ENCODE measurements at regions not wholly inside any gene's neighbourhood (a gene's known extent, or its start where the extent isn't known, plus 50 kb on each side); places are given as distances from the start of the nearest gene placed in this dataset.
"Not testable (repeated sequence)": the region's sequence is repeated elsewhere in the genome, so short reads cannot be mapped to it uniquely, and the experiment has no call there.

DNA sequence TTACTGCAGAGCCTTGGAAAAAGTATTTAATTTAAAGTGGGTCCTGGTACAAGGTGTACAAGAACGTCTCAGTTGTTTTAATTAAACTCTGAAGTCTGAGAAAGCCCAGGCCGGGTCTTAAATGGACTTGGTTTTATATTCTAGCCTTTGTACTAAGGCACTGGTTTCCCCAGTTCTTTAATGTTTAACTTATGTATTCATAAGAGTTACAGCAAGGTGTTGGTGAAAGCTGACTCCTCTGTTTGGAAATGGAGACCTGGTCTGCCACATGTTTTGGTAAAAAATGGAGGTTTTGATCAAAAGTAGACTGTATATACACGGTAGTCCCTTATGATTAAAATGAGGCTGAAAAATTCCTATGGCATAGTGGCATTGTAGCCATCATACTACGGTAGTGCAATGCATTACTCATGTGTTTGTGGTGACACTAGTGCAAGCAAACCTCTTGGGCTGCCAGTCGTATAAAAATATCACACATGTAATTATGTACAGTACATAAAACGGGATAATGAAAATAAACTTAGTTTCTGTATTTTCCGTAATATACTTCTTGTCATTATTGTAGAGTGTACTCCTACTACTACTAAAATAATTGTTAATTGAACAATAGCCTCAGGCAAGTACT lies 883.4 kb upstream of the SPRY2 start:
- no peaks in the 10 kb centered on the region for H3K36me3 Mint-ChIP-seq (ENCODE audit: low read depth)
- intact Hi-C loops (cut with micrococcal nuclease) = no loop called here
- no peak overlapping the region for H3K4me3 Mint-ChIP-seq
- no peaks in the 10 kb centered on the region for H3K27me3 Mint-ChIP-seq
- no peaks in the 10 kb centered on the region for H3K4me1 Mint-ChIP-seq (ENCODE audit: low read depth)
- H3K27ac Mint-ChIP-seq = no peak overlapping the region
- peaks cover 31% of the 10 kb centered on the region for H3K9me3 Mint-ChIP-seq

DNA sequence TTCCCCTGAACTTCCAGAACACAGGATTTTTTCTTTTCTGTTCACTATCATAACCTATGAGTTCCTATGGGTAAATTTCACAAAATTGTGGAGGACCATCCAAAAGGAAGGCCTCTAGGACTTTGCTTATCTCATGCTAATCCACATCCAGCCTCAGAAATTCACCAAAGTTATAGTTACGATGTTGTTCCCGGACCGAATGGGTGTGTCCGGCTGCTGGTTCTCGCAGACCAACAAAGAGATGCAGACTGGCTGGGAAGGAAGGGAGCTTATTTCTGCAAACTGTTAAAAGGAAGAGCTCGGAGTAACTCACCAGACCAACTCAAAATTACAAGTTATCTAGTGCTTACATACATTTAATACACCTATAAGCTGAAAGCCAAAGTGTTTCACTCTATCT lies 882.9 kb upstream of the SPRY2 start:
- no peak overlapping the region for H3K27ac Mint-ChIP-seq

DNA sequence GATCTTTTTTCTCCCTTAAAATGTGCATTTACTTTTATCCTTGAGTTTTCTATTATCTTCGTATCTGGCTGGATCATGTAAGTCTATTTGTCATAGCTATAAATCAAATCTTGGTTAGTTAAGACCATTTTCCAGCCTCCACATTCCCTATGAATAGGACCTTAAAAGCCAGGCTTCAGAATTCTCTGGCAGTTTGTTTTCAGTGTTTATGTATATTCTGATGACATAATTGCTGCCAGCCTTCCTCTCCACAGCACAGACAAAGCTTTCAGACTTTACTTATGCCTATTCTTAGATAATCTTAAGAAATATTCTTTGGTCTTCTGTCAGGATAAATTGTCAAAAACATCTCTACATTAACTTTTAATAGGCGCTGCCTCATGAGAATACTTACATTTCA lies 870.8 kb upstream of the SPRY2 start:
- no peak overlapping the region for H3K27ac Mint-ChIP-seq
- intact Hi-C loops (cut with micrococcal nuclease) = no loop called here
- H3K4me1 Mint-ChIP-seq (ENCODE audit: low read depth) = no peaks in the 10 kb centered on the region
- no peaks in the 10 kb centered on the region for H3K36me3 Mint-ChIP-seq (ENCODE audit: low read depth)
- H3K27me3 Mint-ChIP-seq = no peaks in the 10 kb centered on the region
- no peak overlapping the region for H3K4me3 Mint-ChIP-seq
- peaks cover 15% of the 10 kb centered on the region for H3K9me3 Mint-ChIP-seq

More for the DNA sequence above, 882.9 kb upstream of the SPRY2 start:
- Mint-ChIP-seq H3K9me3 (peaks cover 31% of the 10 kb centered on the region), H3K27me3 (no peaks in the 10 kb centered on the region), H3K36me3 (ENCODE audit: low read depth) (no peaks in the 10 kb centered on the region), H3K4me1 (ENCODE audit: low read depth) (no peaks in the 10 kb centered on the region), H3K4me3 (no peak overlapping the region)
- intact Hi-C loops (cut with micrococcal nuclease) = no loop called here

DNA sequence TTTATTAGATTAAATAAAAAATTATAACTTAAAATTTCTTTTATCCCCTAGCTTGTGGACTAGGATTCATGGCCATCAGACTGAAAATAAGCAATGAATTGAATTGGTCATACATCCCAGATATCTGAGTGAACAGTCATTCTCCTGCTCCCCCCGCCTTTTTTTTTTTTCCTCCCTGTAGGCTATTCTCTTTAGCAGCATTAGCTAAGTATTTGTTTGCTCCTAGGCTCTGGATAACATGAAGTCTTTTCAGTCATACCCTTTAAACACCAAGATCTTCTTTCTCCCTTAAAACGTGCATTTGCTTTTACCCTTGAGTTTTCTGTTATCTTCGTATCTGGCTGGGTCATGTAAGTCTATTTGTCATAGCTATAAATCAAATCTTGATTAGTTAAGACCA lies 866.7 kb upstream of the SPRY2 start:
- Mint-ChIP-seq H3K27me3 (no peaks in the 10 kb centered on the region), H3K36me3 (ENCODE audit: low read depth) (no peaks in the 10 kb centered on the region), H3K9me3 (peaks cover 34% of the 10 kb centered on the region), H3K4me3 (no peak overlapping the region), H3K27ac (no peak overlapping the region), H3K4me1 (ENCODE audit: low read depth) (no peaks in the 10 kb centered on the region)
- intact Hi-C loops (cut with micrococcal nuclease) = no loop called here

DNA sequence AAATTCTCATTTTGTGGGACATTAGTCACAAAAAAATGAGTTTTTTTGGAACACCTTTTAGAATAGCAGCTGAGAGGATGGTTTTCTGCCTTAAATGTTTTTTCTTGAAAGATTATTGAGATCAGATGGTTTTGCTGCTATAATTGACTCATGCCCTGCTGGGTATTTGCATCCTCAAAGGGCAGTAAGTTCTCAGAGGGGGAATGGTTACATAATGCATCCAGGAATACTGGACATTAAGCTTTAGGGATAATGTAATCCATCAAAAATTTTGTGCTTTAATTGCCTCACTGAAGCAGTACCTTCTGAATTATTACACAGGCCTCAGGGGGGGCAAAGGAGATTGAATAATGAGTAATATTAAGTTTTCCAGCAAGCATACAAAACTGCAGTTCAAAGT lies 866.3 kb upstream of the SPRY2 start:
- Mint-ChIP-seq H3K4me1 (ENCODE audit: low read depth) (no peaks in the 10 kb centered on the region), H3K27ac (no peak overlapping the region), H3K4me3 (no peak overlapping the region), H3K36me3 (ENCODE audit: low read depth) (no peaks in the 10 kb centered on the region), H3K27me3 (no peaks in the 10 kb centered on the region), H3K9me3 (peaks cover 34% of the 10 kb centered on the region)
- intact Hi-C loops (cut with micrococcal nuclease) = no loop called here

DNA sequence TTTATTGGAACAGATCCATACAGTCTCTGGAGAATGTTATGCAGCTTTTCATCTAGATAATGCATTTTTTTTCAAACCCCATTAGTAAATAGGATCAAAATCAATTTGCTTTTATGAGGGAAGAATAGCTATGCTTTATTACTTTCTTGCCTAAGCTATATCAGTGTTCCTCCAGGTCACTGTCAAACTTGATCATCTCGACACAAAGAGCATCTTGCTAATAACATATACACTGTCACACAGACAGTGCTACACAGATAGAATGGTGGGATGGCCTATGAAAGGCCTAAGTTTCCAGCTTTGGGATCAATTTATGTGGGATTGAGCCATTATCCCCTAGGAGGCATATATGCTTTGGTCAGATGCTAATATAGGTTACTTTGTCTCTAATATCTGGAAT lies 862.9 kb upstream of the SPRY2 start:
- H3K36me3 Mint-ChIP-seq (ENCODE audit: low read depth) = no peaks in the 10 kb centered on the region
- H3K27me3 Mint-ChIP-seq = no peaks in the 10 kb centered on the region
- no peak overlapping the region for H3K27ac Mint-ChIP-seq
- peaks cover 39% of the 10 kb centered on the region for H3K9me3 Mint-ChIP-seq
- no peaks in the 10 kb centered on the region for H3K4me1 Mint-ChIP-seq (ENCODE audit: low read depth)
- H3K4me3 Mint-ChIP-seq = no peak overlapping the region
- intact Hi-C loops (cut with micrococcal nuclease) = no loop called here

DNA sequence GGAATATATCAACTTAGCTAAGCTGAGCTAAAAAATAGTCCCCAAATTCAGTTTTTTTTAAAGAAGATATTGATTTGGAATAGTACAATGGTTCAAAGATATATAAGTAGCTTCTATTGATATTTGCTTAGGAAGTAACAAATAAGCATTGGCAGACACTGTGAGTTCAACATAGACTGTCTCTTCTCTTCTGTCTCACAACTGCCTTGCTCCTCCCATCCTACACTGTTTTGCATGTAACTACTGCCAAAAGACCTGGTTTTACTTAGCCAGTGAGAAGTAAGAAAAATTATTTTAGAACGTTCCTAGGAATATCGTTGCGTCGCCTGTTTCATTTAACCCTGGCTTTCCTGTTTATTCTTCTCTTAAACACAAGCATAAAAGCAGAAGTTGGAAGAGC lies 859.0 kb upstream of the SPRY2 start:
- no peak overlapping the region for H3K27ac Mint-ChIP-seq
- peaks cover 26% of the 10 kb centered on the region for H3K9me3 Mint-ChIP-seq
- H3K36me3 Mint-ChIP-seq (ENCODE audit: low read depth) = no peaks in the 10 kb centered on the region
- no peaks in the 10 kb centered on the region for H3K4me1 Mint-ChIP-seq (ENCODE audit: low read depth)
- intact Hi-C loops (cut with micrococcal nuclease) = no loop called here
- no peaks in the 10 kb centered on the region for H3K27me3 Mint-ChIP-seq
- H3K4me3 Mint-ChIP-seq = no peak overlapping the region

DNA sequence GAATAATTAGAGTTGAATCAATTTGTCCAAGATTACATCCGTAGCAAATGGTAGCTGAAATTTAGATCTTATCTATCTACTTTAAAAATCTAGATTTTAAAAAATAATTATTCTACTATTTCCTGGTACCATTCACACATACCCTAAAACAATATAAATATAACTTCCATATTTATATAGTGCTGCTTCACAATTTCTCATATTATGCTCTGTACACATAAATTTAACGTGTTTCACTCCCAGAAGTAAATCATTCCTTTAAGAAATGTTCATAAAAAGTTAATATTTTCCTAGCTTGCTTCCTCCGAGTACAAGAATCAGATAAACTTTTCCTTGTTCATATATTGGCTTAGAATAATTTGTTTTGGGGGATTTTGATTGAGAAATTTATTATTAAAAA lies 857.0 kb upstream of the SPRY2 start:
- intact Hi-C loops (cut with micrococcal nuclease) = no loop called here
- Mint-ChIP-seq H3K27me3 (no peaks in the 10 kb centered on the region), H3K27ac (no peak overlapping the region), H3K9me3 (peaks cover 36% of the 10 kb centered on the region), H3K4me1 (ENCODE audit: low read depth) (no peaks in the 10 kb centered on the region), H3K4me3 (no peak overlapping the region), H3K36me3 (ENCODE audit: low read depth) (no peaks in the 10 kb centered on the region)

DNA sequence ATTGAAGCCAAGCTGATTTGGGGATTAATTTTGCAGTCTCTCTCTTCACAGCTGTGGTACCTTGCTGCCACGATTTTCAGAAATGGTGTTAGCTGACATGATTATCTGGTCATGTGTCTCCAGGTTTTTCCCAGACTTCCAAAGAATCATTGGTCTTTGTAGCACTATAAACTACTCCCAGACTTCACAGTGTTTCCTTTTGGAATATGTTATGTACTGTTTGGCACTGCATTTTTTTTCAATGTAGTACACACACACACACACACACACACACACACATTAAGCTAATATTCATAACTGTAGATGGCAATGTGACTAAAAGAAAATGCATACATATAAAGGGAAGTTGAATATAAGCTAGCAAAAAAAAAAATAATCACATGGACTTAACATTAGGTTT lies 856.6 kb upstream of the SPRY2 start:
- Mint-ChIP-seq H3K27me3 (no peaks in the 10 kb centered on the region), H3K36me3 (ENCODE audit: low read depth) (no peaks in the 10 kb centered on the region)

DNA sequence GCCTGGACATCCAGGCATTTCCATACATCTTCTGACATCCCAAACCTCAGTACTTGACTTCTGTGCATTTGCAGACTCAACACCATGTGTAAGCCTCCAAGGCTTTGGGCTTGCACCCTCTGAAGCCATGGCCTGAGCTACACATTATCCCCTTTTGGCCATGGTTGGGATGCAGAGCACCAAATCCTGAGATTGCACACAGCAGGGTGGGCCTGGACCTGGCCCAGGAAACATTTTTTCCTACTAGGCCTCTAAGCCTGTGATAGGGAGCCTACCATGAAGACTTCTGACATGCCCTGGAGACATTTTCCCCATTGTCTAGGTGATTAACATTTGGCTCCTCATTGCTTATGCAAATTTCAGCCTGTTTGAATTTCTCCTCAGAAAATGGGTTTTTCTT lies 853.4 kb upstream of the SPRY2 start:
- H3K4me3 Mint-ChIP-seq = no peak overlapping the region
- H3K4me1 Mint-ChIP-seq (ENCODE audit: low read depth) = no peaks in the 10 kb centered on the region
- no peak overlapping the region for H3K27ac Mint-ChIP-seq
- H3K27me3 Mint-ChIP-seq = no peaks in the 10 kb centered on the region
- H3K36me3 Mint-ChIP-seq (ENCODE audit: low read depth) = no peaks in the 10 kb centered on the region
- intact Hi-C loops (cut with micrococcal nuclease) = no loop called here
- peaks cover 48% of the 10 kb centered on the region for H3K9me3 Mint-ChIP-seq

More for the DNA sequence above, 856.6 kb upstream of the SPRY2 start:
- Mint-ChIP-seq H3K9me3 (peaks cover 41% of the 10 kb centered on the region), H3K4me1 (ENCODE audit: low read depth) (no peaks in the 10 kb centered on the region), H3K27ac (no peak overlapping the region), H3K4me3 (no peak overlapping the region)
- intact Hi-C loops (cut with micrococcal nuclease) = no loop called here

DNA sequence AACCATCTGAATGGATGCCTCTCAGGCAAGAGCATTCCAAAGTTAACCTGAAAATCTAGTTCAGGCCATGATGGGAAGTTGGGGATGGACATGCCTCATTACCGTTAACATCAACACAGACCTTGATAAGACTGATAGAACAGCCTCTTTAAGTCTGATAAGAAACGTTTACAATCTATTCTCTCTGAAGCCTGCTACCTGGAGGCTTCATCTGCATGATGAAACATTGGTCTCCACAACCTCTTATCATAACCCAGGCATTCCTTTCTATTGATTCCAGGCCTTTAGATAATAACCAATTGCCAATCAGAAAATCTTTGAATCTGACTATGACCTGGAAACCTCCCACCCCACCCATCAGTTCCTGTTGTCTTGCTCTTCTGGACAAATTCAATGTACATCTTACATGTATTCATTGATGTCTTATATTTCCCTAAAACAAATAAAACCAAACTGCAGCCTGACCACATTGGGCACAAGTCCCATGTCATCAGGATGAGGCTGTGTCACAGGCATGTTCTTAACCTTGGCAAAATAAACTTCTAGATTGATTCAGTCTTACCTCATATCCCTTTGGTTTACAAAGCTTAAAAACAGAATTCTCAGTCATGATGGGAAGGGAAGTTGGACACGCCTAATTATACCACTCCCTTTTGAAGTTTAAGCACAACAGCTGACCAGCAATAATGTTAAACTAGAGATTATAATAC lies 843.8 kb upstream of the SPRY2 start:
- Mint-ChIP-seq H3K27ac (no peak overlapping the region), H3K27me3 (no peaks in the 10 kb centered on the region), H3K36me3 (ENCODE audit: low read depth) (no peaks in the 10 kb centered on the region), H3K9me3 (no peaks in the 10 kb centered on the region), H3K4me1 (ENCODE audit: low read depth) (no peaks in the 10 kb centered on the region), H3K4me3 (no peak overlapping the region)
- intact Hi-C loops (cut with micrococcal nuclease) = no loop called here

DNA sequence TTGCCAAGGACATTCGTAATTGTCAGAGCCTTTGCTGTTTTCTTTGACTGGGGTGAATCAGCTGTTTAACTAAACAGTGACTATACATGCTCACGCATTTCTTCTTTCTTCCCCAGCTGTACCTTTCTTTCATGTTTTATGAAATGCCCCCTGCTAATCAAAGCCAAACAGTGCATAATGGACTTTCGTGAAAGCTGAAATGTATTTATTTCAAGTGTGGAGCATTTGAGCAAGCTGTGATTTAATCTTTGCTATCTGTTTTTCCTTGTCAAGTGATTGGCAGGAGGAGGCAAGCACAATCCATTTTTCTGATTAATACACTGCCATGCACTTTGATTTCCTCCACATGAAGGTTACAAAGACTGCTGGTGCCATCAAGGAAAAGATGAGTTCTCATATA lies 831.7 kb upstream of the SPRY2 start:
- intact Hi-C loops (cut with micrococcal nuclease) = no loop called here
- Mint-ChIP-seq H3K36me3 (ENCODE audit: low read depth) (no peaks in the 10 kb centered on the region), H3K9me3 (no peaks in the 10 kb centered on the region), H3K4me1 (ENCODE audit: low read depth) (no peaks in the 10 kb centered on the region), H3K27ac (no peak overlapping the region), H3K27me3 (no peaks in the 10 kb centered on the region), H3K4me3 (no peak overlapping the region)

DNA sequence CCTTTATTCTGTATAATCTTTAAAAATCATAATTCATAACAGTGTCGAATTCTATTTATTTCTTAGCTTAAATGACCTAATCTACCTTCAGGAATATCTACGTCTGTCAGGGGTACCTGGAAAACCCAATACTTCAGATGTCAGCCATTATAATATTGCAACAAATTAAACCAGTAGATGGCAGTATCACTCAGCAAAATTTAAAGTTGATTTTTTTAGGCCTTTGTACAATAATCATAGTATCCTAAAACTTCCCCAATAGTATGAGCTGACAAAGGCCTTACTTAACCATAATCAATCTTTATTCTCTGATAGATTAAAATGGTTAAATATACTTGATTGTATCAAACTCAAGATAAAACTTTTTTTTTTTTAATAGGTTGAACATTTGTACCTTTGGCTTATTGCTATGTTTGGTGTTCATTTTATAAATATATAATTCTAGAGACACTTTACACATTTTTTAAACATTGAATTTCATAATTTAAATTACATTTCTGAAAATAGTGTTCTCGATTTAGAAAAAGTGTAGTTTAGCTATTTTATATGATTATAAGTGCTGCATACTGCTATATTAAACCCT lies 830.2 kb upstream of the SPRY2 start:
- no peaks in the 10 kb centered on the region for H3K4me1 Mint-ChIP-seq (ENCODE audit: low read depth)
- no peaks in the 10 kb centered on the region for H3K27me3 Mint-ChIP-seq
- H3K36me3 Mint-ChIP-seq (ENCODE audit: low read depth) = no peaks in the 10 kb centered on the region
- no peak overlapping the region for H3K27ac Mint-ChIP-seq
- no peak overlapping the region for H3K4me3 Mint-ChIP-seq
- intact Hi-C loops (cut with micrococcal nuclease) = no loop called here
- no peaks in the 10 kb centered on the region for H3K9me3 Mint-ChIP-seq

DNA sequence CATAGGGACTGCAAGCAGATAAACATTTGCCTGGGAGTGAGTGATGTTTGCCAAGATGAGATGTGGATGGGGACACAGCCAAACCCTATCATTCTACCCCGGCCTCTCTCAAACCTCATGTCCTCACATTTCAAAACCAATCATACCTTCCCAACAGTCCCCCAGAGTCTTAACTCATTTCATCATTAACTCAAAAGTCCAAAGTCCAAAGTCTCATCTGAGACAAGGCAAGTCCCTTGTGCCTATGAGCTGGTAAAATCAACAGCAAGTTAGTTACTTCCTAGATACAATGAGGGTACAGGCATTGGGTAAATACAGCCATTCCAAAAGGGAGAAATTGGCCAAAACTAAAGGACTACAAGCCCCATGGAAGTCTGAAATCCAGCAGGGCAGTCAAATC lies 822.9 kb upstream of the SPRY2 start:
- H3K36me3 Mint-ChIP-seq (ENCODE audit: low read depth); H3K4me1 Mint-ChIP-seq (ENCODE audit: low read depth); intact Hi-C loops (cut with micrococcal nuclease); H3K27me3 Mint-ChIP-seq; H3K4me3 Mint-ChIP-seq; H3K27ac Mint-ChIP-seq: not testable (repeated sequence)
- peaks cover 11% of the 10 kb centered on the region for H3K9me3 Mint-ChIP-seq

DNA sequence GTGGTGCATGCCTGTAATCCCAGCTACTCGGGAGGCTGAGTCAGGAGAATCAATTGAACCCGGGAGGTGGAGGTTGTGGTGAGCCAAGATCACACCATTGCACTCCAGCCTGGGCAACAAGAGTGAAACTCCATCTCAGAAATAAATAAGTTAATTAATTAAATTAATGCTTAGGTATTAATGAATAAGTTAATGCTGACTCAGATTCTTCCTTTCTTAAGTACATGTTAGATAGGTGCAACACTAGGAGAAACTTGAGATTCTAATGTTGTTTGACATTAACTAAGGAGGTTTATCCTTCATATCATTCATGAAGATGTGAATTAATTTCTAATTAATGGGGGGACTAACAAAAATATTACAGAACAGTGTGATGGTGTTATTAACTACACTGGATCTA lies 812.6 kb upstream of the SPRY2 start:
- peaks cover 9% of the 10 kb centered on the region for H3K9me3 Mint-ChIP-seq
- H3K4me1 Mint-ChIP-seq (ENCODE audit: low read depth) = no peaks in the 10 kb centered on the region
- H3K27ac Mint-ChIP-seq = no peak overlapping the region
- H3K36me3 Mint-ChIP-seq (ENCODE audit: low read depth) = no peaks in the 10 kb centered on the region
- intact Hi-C loops (cut with micrococcal nuclease) = no loop called here
- H3K27me3 Mint-ChIP-seq = no peaks in the 10 kb centered on the region
- H3K4me3 Mint-ChIP-seq = no peak overlapping the region

Measured in dendritic cell treated with granulocyte-macrophage colony-stimulating factor and Interleukin-4, amounts not matched to agents 40 ng/mL and 50 ng/mL, for 4 days (primary cell).